HG03439 (cell line): ENCODE measurements at regions not wholly inside any gene's neighbourhood (a gene's known extent, or its start where the extent isn't known, plus 50 kb on each side); places are given as distances from the start of the nearest gene placed in this dataset.
"Not testable (repeated sequence)": the region's sequence is repeated elsewhere in the genome, so short reads cannot be mapped to it uniquely, and the experiment has no call there.

ENCODE experiments used
- ATAC-seq: cut with Tn5 transposase; IDR thresholded peaks from one replicate; pipeline ENCODE4 v1.9.1; 2021; ENCODE audit warnings: mild to moderate bottlenecking, moderate library complexity; ENCODE audit not compliant: unreplicated experiment

- ATAC-seq = no peak
Observed at GRCh38 chr6:23533944-23534343, 592.1 kb upstream of the NRSN1 start.

DNA sequence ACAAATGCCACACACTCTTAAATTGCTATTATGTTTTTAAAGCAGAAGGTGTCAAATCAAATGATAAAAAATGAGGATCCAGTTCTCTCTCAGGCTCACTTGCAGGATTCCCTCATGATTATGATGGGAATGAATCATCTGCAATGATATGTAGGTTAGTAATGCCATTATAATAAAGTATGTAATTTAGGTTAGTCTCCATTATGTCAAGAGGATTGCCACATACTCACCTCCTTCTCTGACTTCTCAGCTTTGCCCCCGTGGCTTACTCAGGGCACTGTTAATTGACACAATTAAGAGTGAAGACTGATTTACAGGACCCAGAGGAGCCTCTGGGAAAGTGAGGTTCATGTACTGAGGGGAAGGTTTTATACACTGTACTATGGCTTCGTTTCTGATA is 591.7 kb upstream of the NRSN1 start:
- ATAC-seq = no peak

- ATAC-seq = no peak
Observed at GRCh38 chr6:23535101-23535500, 590.9 kb upstream of the NRSN1 start.

GRCh38 chr6:23537828-23538227 is 588.2 kb upstream of the NRSN1 start:
- ATAC-seq = no peak

DNA sequence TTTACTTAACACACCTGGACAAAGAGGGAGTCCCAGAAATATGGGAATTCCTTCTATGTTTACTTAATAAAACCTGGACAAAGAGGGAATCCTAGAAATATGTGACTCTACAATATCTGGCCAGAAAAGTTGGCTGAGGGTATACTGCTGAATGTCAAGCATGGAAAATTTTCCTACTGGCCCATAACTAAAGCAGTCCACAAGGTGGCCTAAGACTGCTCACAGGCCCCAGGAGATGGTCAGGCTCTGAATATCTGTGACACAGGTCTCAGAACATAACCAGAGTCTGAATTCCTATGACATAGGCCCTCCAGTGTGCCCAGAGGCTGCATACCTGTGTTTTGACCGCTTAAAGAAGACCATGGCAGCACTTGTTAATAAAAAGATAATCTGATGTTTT is 578.2 kb upstream of the NRSN1 start:
- no peak for ATAC-seq

DNA sequence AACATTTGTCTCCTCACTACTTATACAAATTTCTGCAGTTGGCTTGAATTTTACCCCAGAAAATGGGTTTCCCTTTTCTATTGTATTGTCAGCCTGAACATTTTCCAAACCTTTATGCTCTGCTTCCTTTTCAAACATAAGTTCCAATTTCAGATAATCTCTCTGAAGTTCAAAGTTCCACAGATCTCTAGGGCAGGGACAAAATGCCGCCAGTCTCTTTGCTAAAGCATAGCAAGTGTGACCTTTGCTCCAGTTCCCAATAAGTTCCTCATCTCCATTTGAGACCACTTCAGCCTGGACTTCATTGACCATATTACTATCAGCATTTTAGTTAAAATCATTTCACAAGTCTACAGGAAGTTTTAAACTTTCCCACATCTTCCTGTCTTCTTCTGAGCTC is 571.1 kb upstream of the NRSN1 start:
- not testable (repeated sequence) for ATAC-seq

DNA sequence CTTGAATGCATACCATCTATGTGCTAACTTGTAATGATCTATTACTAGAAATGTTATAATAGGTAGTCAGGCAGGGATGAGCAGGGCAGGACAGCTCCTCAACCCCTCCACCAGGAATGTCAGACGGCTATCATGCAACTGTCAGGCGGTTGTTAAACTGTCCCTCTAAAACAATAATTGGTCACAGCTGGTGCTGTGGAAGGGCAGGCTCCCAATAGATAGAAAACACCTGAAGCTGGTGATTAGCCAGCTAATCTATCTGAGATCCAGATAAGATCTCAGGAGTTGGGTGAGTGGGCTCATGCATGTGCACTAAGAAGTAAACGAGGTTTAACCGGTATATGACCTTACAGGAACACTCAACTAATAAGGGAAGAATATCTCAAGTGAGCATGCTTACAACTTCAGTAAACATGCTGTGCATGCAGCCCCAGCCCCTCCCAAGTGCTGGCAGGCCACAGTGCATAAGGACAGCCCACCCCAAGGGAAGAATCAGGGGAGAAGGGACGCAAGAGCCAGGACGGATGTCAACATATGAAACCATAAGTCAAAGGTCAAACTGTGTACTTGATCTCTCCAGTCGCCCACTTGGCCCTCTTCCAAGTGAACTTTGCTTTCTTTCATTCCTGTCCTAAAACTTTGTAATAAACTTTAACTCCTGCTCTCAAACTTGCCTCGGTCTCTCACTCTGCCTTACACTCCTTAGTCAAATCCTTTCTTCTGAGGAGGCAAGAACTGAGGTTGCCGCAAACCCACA is 566.2 kb upstream of the NRSN1 start:
- ATAC-seq = no peak

DNA sequence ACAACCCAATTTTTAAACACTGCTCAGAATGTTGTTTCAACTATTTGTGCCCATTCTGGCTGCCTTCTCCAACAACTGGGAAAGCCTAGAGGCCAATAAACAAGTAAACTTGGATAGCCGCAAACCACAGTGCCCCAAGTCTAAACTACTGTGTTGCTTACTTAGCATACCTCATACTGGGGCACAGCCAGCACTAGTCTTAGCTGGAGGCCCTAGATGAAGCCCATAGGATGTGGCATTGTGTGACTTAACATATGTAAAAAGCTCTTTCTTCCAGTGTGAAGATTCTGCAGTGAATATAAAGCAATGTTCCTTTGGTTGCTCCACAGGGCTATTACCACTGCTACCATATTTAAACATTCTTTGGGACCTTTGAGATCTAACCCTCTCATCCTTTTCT is 564.3 kb upstream of the NRSN1 start:
- ATAC-seq = no peak

DNA sequence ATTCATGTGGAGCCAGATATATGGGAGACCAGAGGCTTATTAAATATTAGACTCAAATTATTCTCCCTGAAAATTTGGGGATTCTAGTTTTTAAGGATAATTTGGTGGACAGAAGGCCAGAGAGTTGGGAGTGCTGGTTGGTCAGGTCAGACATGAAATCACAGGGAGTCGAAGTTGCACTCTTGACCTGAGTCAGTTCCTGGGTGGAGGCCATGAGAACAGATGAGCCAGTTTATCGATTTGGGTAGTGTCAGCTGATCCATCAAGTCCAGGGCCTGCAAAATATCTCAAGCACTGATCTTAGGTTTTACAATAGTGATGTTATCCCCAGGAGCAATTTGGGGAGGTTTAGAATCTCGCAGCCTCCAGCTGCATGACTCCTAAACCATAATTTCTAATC is 563.5 kb upstream of the NRSN1 start:
- ATAC-seq = no peak

DNA sequence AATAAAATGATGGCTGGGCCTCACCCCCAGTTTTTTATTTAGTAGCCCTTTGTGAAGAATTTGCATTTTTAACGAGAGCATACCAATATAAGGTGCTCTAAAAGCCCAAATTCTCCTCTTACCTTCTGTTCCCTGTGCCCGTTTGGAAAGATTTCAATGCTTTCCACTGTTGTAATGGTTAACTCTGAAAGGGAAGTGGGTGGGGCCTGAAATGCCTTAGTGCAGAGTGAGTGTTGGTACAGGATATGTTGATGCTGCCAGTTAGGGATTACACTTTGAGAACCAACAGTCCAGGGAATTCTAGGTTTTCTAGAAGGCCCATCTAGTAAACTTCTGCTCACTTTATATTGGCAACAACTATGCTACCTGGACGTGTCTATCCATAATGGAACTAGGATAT is 562.7 kb upstream of the NRSN1 start:
- ATAC-seq = no peak

DNA sequence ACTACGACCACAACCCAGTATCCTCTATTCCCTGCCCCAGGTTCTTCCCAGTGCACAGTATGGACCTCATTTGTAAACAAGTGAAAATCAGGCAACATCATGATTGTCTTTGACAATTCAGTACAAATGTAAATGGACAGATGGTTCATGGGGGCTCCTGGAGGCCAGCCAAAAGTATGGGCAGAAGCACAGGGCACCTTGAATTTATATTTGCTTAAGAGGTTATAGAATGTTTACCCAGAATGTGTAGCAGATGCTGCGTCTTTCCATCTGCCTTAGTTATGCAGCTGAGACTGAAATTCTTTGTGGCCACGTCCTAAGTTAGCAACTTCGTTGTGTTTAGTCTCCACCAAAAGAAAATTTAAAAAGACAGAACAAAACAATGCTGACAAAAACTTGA is 559.6 kb upstream of the NRSN1 start:
- ATAC-seq = no peak

DNA sequence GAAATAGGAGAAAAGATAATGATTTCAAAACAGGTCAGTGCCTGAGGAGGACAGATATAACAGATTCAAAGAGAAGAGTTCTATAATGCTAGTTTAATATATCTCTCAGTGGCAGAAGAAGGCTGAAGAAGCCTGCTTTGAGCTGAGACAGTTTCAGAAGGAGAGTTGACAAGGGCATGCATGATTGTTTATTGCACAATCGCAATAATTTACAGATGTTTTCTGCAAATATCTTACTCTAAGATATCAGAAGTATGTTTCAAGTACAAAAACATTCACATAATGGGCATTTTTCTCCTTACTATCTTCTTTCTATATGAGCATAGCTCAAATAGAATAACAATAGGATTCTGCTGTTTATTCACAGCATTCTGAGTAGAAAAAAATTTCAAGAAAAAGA is 557.7 kb upstream of the NRSN1 start:
- ATAC-seq = no peak

DNA sequence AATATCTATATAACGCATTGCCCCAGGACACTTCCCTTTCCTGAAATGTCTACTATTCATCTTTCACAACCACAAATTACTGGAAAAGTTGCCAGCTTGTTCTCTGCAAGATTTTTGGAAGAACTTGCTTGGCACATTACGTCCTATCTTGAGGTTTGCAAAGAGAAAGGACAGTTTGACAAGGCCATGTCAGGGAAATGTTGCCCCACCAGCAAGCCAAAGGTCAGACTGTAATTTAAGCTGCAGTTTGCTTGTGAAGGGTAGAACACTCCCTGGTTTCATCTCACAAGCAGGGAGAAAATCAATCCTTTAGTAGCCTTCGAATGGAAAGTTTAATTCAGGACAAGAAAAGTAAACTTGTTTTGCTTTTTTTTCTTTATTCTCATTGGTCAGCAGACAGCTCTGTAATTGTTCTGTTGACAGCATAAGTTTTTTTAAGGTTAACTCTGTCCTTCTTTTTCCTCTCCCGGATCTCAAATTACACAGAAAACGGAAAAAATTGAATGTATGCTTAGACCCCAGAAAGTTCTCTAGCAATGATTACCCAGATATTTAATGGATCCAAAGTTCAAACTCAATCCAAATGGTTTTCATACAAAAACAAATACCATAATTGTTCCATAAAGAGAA is 541.8 kb upstream of the NRSN1 start:
- ATAC-seq = no peak

- no peak for ATAC-seq
Observed at GRCh38 chr6:23587582-23587981, 538.4 kb upstream of the NRSN1 start.

DNA sequence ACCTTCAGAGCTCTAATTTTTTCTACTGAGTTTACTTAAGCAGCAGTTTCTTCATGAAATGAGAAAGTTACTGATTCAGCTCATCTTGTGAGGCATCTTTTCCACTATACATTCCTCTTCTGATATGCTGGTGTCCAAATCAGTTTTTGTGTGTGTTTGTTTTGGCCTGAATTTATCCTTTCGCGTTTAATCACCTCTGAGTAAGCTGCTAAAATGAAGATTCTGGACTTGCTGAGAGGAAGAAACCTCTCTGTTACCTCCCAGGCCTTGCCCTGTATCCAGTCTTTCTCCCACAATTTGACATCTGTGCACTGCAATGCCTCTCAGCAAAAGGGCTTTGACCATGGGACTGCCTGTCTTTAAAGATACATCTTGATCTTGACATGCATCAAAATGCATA is 536.2 kb upstream of the NRSN1 start:
- ATAC-seq = no peak

DNA sequence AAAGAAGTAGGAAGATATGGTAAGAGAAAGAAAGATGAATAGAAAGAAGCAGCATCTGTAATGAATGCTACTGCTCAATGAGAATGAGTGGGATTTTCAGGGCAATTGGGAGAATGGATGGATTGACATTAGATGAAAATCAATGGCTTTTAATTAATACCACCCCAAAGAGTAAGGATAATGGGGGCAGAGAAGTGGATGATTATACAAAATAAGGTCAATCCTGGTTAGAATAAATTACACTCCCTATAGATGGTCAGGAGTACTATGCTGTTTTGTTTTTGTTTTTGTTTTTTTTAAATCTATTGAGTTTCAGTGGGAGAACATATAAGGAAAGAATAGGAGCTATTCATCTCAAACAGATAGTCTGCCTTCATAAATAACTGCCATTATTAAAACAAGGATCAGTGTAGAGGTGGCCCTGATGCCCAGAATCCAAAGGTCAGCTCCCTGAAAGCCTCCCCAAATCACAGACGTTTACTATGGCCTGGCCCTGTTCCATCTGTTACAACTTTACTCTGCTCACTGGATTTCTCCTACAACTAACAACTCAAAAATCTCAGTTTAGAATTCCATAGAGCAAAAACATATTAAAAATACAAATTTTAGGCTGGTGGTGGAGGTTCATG is 535.4 kb upstream of the NRSN1 start:
- no peak for ATAC-seq

DNA sequence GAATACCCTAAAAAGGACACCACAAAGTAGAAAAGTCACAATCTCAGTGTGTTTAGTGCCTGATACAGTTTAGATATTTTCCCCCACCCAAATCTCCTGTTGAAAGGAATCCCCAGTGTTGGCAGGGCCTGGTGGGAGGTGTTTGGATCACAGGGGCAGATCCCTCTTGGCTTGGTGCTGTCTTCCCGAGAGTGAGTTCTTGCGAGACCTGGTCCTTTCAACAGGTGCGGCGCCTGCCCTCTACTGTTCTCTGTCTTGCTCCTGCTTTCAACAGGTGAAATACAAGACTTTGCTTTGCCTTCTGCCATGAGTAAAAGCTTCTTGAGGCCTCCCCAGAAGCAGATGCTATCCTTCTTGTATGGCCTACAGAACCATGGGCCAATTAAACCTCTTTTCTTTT is 534.3 kb upstream of the NRSN1 start:
- ATAC-seq = no peak

DNA sequence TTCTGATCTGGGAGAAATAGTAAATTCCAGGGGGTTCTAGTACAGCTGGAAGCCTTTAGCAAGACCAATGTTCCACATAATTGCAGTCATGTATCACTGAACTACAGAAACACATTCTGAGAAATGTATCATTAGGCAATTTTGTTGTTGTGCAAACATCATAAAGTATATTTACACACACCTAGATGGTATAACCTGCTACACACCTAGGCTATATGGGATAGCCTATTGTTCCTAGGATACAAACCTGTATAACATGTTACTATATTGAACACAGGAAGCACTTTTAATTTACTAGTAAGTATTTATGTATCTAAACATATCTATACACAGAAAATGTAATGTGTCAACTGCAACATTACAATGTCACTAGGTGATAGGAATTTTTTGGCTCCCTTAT is 525.9 kb upstream of the NRSN1 start:
- ATAC-seq = no peak

DNA sequence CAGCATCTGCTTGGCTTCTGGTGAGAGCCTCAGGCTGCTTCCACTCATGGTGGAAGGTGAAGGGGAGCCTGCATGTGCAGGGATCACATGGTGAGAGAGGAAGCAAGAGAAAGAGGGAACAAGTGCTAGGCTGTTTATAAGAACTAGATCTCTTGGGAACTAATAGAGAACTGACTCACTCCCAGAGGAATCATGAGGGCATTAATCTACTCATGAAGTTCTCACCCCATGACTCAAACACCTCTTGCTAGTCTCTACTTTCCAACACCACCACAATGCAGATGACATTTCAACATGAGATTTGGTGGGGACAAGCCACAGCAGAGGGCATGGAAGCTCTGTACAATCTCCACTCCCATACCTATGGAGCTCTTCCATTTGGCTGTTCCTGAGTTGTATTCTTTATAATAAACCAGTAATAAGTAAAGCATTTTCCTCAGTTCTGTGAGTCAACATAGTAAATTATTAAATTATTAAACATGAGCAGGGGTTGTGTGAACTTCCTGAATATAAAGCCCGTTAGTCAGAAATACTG is 524.1 kb upstream of the NRSN1 start:
- ATAC-seq = no peak

GRCh38 chr6:23608931-23609435 is 517.0 kb upstream of the NRSN1 start:
- no peak for ATAC-seq

DNA sequence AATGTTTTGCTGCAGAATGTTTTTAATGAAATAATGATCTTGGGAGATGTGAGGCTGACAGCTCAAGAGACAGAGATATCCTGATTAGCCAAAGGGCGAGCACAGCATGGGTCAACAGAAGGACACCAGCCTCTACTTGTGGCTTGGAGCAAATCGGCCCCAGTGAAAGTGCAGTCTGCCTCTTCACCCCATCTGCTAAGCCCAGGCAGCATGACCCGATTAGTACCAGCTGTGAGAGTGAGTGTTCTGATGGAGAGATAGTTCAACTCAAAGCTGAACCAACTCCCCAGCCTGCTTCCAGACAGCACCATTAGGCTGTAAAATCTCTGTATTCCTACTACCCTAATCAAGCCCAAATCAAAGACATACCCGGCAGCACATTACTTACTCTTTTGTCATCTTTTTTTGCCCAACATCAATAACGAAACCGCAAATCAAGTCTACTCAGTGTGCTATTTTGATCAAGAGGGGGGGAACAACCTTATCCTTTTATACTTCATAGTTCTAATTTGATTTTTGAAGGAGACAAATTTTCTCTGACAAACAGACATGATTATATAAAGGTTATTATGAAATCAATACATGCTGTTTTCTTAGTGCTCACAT is 514.1 kb upstream of the NRSN1 start:
- ATAC-seq = no peak

DNA sequence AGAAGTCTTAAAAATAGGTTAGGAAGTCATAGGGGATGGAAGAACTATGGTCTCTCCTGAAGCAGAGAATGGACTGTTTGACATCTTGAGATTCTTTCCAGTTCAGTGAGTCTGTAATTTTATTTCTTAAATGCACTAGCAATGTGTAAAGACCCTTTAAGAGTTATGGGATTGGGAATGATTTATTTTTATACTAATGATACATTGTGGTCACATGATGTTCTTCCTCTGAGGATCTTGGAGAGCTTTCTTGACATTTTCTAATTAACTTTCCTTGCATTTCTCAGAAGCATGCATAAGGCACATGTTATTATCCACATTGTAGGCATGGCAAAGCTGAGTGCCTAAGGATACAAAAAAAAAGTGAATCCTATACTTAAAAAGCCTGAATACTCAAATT is 507.6 kb upstream of the NRSN1 start:
- no peak for ATAC-seq
